SK-N-SH (cell line): ENCODE measurements at regions not wholly inside any gene's neighbourhood (a gene's known extent, or its start where the extent isn't known, plus 50 kb on each side); places are given as distances from the start of the nearest gene placed in this dataset.

Source experiments
- CTCF ChIA-PET: fragments of 300-600, 350-600 bp; formaldehyde crosslinking; extraction: SDS; loops from one replicate; lab custom pipeline; 2021; lab: Yijun Ruan, JAX
- POLR2A ChIA-PET: fragments of 350-600 bp; sonication (Branson Sonifier 250); formaldehyde crosslinking; extraction: SDS; loops from one replicate; lab custom pipeline; 2020; ENCODE audit warnings: antibody characterized with exemption, inconsistent platforms; lab: Yijun Ruan, JAX
- DNase-seq: peaks from one replicate; pipeline ENCODE4 v3.0.0; 2012
- H2AFZ ChIP-seq: fragments of 200-600 bp; sonication (generic); 2 replicates; pipeline ENCODE4 v1.8.1; 2016; ENCODE audit warnings: antibody characterized with exemption, mild to moderate bottlenecking, low read depth
- H3F3A ChIP-seq: fragments of 200-600 bp; sonication (generic); replicated peaks from 2 replicates; pipeline ENCODE3; 2016; ENCODE audit warnings: antibody characterized with exemption, mild to moderate bottlenecking; ENCODE audit not compliant: insufficient read depth
- H3K27ac ChIP-seq, 2 experiments: fragments of 200-500 bp in 1 of 2; fragments of 200-600 bp in 1 of 2; sonication (Bioruptor generic) in 1 of 2; sonication (generic), shearing (Covaris generic) in 1 of 2; 2 replicates each; pipeline versions ENCODE4 v1.5.1 to v1.6.1; 2014 to 2016; ENCODE audit warnings: low read depth in 2 of 2, inconsistent platforms in 1 of 2, low read length in 1 of 2, mild to moderate bottlenecking in 1 of 2, mixed read lengths in 1 of 2
- H3K27me3 ChIP-seq: fragments of 200-600 bp; sonication (generic), shearing (Covaris generic); 2 replicates; pipeline ENCODE4 v1.6.1; 2016; ENCODE audit warnings: mixed run types; ENCODE audit not compliant: insufficient read depth
- H3K36me3 ChIP-seq, 2 experiments: fragments of 200-500 bp in 1 of 2; fragments of 200-600 bp in 1 of 2; sonication (Bioruptor generic) in 1 of 2; sonication (generic) in 1 of 2; replicated peaks in 1 of 2; 2 replicates each; pipeline versions ENCODE3 to v1.5.1; 2014 to 2016; ENCODE audit warnings: low read length in 1 of 2, mild to moderate bottlenecking in 1 of 2; ENCODE audit not compliant: insufficient read depth in 2 of 2, control insufficient read depth in 1 of 2
- H3K4me1 ChIP-seq, 2 experiments: fragments of 200-500 bp in 1 of 2; fragments of 200-600 bp in 1 of 2; sonication (Bioruptor generic) in 1 of 2; sonication (generic), shearing (Covaris generic) in 1 of 2; 2 replicates each; pipeline versions ENCODE4 v1.5.1 to v1.6.1; 2014 to 2016; ENCODE audit warnings: low read depth in 1 of 2, low read length in 1 of 2, mixed run types in 1 of 2; ENCODE audit not compliant: insufficient read depth in 2 of 2, control insufficient read depth in 1 of 2
- H3K4me2 ChIP-seq: fragments of 200-600 bp; sonication (generic), shearing (Covaris generic); 2 replicates; pipeline ENCODE4 v1.6.1; 2017; ENCODE audit warnings: mixed run types
- H3K4me3 ChIP-seq, 2 experiments: fragments of 200-500 bp in 1 of 2; fragments of 200-600 bp in 1 of 2; sonication (Bioruptor generic) in 1 of 2; sonication (generic), shearing (Covaris generic) in 1 of 2; 2 replicates each; pipeline versions ENCODE4 v1.5.1 to v1.8.1; 2014 to 2016; ENCODE audit warnings: low read depth in 2 of 2, inconsistent platforms in 1 of 2, low read length in 1 of 2, mild to moderate bottlenecking in 1 of 2, mixed read lengths in 1 of 2, moderate library complexity in 1 of 2
- H3K79me2 ChIP-seq: fragments of 200-600 bp; sonication (generic); 2 replicates; pipeline ENCODE4 v1.8.1; 2017; ENCODE audit warnings: mild to moderate bottlenecking; ENCODE audit not compliant: insufficient read depth
- H3K9ac ChIP-seq: fragments of 200-600 bp; sonication (generic); 2 replicates; pipeline ENCODE4 v1.6.1; 2017; ENCODE audit warnings: mixed run types
- H3K9me2 ChIP-seq: fragments of 200-600 bp; sonication (generic); 2 replicates; pipeline ENCODE4 v1.6.1; 2017; ENCODE audit warnings: mixed run types
- H3K9me3 ChIP-seq: fragments of 200-600 bp; sonication (generic); 2 replicates; pipeline ENCODE4 v1.6.1; 2017; ENCODE audit warnings: mixed run types, mild to moderate bottlenecking, moderate library complexity
- H4K20me1 ChIP-seq: fragments of 200-600 bp; sonication (generic); 2 replicates; pipeline ENCODE4 v1.6.1; 2017; ENCODE audit warnings: mild to moderate bottlenecking, mixed run types; ENCODE audit not compliant: insufficient read depth
- CTCF ChIP-seq: fragments of 200-600 bp; sonication (generic); IDR thresholded peaks from 2 replicates; pipeline ENCODE4 v1.6.1; 2017; ENCODE audit warnings: antibody characterized with exemption, mild to moderate bottlenecking, moderate library complexity
- FOSL2 ChIP-seq: IDR thresholded peaks from 2 replicates; pipeline ENCODE4 v1.4.0; 2012; ENCODE audit warnings: low read depth, mild to moderate bottlenecking, moderate library complexity, borderline replicate concordance
- GATA2 ChIP-seq: sonication (generic); formaldehyde crosslinking; IDR thresholded peaks from 2 replicates; pipeline ENCODE4 v1.5.0; 2020; ENCODE audit warnings: mild to moderate bottlenecking, missing genetic modification reagents
- IRF3 ChIP-seq: fragments of 150-350 bp; IDR thresholded peaks from 2 replicates; pipeline ENCODE4 v1.6.1; 2016; ENCODE audit warnings: mild to moderate bottlenecking, low read depth, low read length
- JUND ChIP-seq: IDR thresholded peaks from 2 replicates; pipeline ENCODE4 v1.4.0; 2012
- MEF2A ChIP-seq: IDR thresholded peaks from 2 replicates; pipeline ENCODE4 v1.4.0; 2012; ENCODE audit warnings: low read depth, borderline replicate concordance
- MXI1 ChIP-seq: IDR thresholded peaks from 2 replicates; pipeline ENCODE4 v1.6.1; 2012; ENCODE audit warnings: mild to moderate bottlenecking, low read depth, low read length, improper control_type of control experiment
- NFIC ChIP-seq: IDR thresholded peaks from 2 replicates; pipeline ENCODE4 v1.4.0; 2012; ENCODE audit warnings: borderline replicate concordance
- NRF1 ChIP-seq: IDR thresholded peaks from 2 replicates; pipeline ENCODE4 v1.6.1; 2012; ENCODE audit warnings: low read depth, mild to moderate bottlenecking, low read length
- RAD21 ChIP-seq: IDR thresholded peaks from 2 replicates; pipeline ENCODE4 v1.6.1; 2012; ENCODE audit warnings: mild to moderate bottlenecking, low read length
- RCOR1 ChIP-seq: fragments of 150-350 bp; IDR thresholded peaks from 2 replicates; pipeline ENCODE4 v1.6.1; 2017; ENCODE audit warnings: antibody characterized with exemption, low read length
- RFX5 ChIP-seq: IDR thresholded peaks from 2 replicates; pipeline ENCODE4 v1.6.1; 2012; ENCODE audit warnings: mild to moderate bottlenecking, improper control_type of control experiment, low read length
- SIN3A ChIP-seq: IDR thresholded peaks from 2 replicates; pipeline ENCODE4 v1.6.1; 2012; ENCODE audit warnings: low read depth, mild to moderate bottlenecking, low read length, moderate library complexity, borderline replicate concordance
- TAF1 ChIP-seq: IDR thresholded peaks from 2 replicates; pipeline ENCODE4 v1.6.1; 2012; ENCODE audit warnings: low read depth, mild to moderate bottlenecking, low read length, moderate library complexity, borderline replicate concordance
- TEAD4 ChIP-seq: IDR thresholded peaks from 2 replicates; pipeline ENCODE4 v1.4.0; 2012; ENCODE audit warnings: mild to moderate bottlenecking, borderline replicate concordance; ENCODE audit not compliant: insufficient read depth
- WGBS: methylation state at CpG from one replicate; pipeline ENCODE4 v1.1.6; 2017; ENCODE audit warnings: low lambda C conversion rate; 5-methylcytosine and 5-hydroxymethylcytosine counted together
- TF ChIP-seq, protein P1 (sequence below): IDR thresholded peaks from 2 replicates; pipeline ENCODE4 v1.4.0; 2012; ENCODE audit warnings: low read depth
- TF ChIP-seq, protein P2 (sequence below): IDR thresholded peaks from 2 replicates; pipeline ENCODE4 v1.4.0; 2012; ENCODE audit warnings: low read depth, borderline replicate concordance
- TF ChIP-seq, protein P3 (sequence below): IDR thresholded peaks from 2 replicates; pipeline ENCODE4; 2012
- TF ChIP-seq, protein P4 (sequence below): fragments of 150-350 bp; IDR thresholded peaks from 2 replicates; pipeline ENCODE4 v1.6.1; 2017; ENCODE audit warnings: antibody characterized with exemption, low read length, low read depth, borderline replicate concordance

GRCh38 chr1:105004515-105004914, 1254.8 kb downstream of the AMY1C start:
- Histone ChIP-seq H3K27ac (no peak overlapping the region), H3K79me2 (no peaks in the 10 kb centered on the region), H3K36me3 (no peaks in the 10 kb centered on the region), H3K9ac (no peak overlapping the region), H3K9me2 (no peaks in the 10 kb centered on the region), H2AFZ (no peak overlapping the region), H3K27me3 (no peaks in the 10 kb centered on the region), H3K4me1 (no peaks in the 10 kb centered on the region), H3K9me3 (no peaks in the 10 kb centered on the region), H3K4me3 (no peak overlapping the region), H4K20me1 (no peaks in the 10 kb centered on the region), H3K4me2 (no peak overlapping the region), H3F3A (no peaks in the 10 kb centered on the region)
- 57% methylated on average over 1 of the region's 1 CpG for WGBS
- ChIA-PET CTCF (no interaction called here), POLR2A (no interaction called here)
- no peak for DNase-seq
- TF ChIP-seq TAF1 (no peak), FOSL2 (no peak), NFIC (no peak), JUND (no peak), TEAD4 (no peak), RAD21 (no peak), RCOR1 (no peak), GATA2 (CRISPR knock-in tag) (no peak), IRF3 (no peak), CTCF (no peak), RFX5 (no peak), SIN3A (no peak), NRF1 (no peak), MEF2A (no peak), MXI1 (no peak)
- TF ChIP-seq, protein P1, sequence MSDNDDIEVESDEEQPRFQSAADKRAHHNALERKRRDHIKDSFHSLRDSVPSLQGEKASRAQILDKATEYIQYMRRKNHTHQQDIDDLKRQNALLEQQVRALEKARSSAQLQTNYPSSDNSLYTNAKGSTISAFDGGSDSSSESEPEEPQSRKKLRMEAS, result no peak
- TF ChIP-seq, protein P2, sequence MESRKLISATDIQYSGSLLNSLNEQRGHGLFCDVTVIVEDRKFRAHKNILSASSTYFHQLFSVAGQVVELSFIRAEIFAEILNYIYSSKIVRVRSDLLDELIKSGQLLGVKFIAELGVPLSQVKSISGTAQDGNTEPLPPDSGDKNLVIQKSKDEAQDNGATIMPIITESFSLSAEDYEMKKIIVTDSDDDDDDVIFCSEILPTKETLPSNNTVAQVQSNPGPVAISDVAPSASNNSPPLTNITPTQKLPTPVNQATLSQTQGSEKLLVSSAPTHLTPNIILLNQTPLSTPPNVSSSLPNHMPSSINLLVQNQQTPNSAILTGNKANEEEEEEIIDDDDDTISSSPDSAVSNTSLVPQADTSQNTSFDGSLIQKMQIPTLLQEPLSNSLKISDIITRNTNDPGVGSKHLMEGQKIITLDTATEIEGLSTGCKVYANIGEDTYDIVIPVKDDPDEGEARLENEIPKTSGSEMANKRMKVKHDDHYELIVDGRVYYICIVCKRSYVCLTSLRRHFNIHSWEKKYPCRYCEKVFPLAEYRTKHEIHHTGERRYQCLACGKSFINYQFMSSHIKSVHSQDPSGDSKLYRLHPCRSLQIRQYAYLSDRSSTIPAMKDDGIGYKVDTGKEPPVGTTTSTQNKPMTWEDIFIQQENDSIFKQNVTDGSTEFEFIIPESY, result no peak
- TF ChIP-seq, protein P3, sequence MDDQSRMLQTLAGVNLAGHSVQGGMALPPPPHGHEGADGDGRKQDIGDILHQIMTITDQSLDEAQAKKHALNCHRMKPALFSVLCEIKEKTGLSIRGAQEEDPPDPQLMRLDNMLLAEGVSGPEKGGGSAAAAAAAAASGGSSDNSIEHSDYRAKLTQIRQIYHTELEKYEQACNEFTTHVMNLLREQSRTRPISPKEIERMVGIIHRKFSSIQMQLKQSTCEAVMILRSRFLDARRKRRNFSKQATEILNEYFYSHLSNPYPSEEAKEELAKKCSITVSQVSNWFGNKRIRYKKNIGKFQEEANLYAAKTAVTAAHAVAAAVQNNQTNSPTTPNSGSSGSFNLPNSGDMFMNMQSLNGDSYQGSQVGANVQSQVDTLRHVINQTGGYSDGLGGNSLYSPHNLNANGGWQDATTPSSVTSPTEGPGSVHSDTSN, result no peak
- TF ChIP-seq, protein P4, sequence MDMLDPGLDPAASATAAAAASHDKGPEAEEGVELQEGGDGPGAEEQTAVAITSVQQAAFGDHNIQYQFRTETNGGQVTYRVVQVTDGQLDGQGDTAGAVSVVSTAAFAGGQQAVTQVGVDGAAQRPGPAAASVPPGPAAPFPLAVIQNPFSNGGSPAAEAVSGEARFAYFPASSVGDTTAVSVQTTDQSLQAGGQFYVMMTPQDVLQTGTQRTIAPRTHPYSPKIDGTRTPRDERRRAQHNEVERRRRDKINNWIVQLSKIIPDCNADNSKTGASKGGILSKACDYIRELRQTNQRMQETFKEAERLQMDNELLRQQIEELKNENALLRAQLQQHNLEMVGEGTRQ, result no peak
- TF ChIP-seq, all 33 proteins: peak for 0
